Stimulated activated naive CD8-positive, alpha-beta T cell treated with anti-CD3 and anti-CD28 coated beads, Interleukin-15, amount 100 ng/mL, for 72 hours (primary cell): ENCODE measurements at regions not wholly inside any gene's neighbourhood (a gene's known extent, or its start where the extent isn't known, plus 50 kb on each side); places are given as distances from the start of the nearest gene placed in this dataset.
"Not testable (repeated sequence)": the region's sequence is repeated elsewhere in the genome, so short reads cannot be mapped to it uniquely, and the experiment has no call there.

Experiments used
- ATAC-seq: fragments of 150-1000 bp; cut with Tn5 transposase; 2 replicates; pipeline ENCODE4 v1.10.0; 2021; ENCODE audit warnings: mild to moderate bottlenecking, moderate library complexity
- DNase-seq, 2 donors: peaks; one replicate each; pipeline ENCODE4 v3.0.0; 2021 to 2022
- H3K27ac Mint-ChIP-seq, 2 donors: one replicate each; pipeline ENCODE4 v1.8.0; 2022; ENCODE audit warnings: mild to moderate bottlenecking in 2 of 2, mixed read lengths in 2 of 2, moderate library complexity in 2 of 2
- H3K27me3 Mint-ChIP-seq: one replicate; pipeline ENCODE4 v1.8.0; 2022; ENCODE audit warnings: mixed read lengths
- H3K4me1 Mint-ChIP-seq: one replicate; pipeline ENCODE4 v1.8.0; 2022; ENCODE audit warnings: mild to moderate bottlenecking, mixed read lengths
- H3K4me3 Mint-ChIP-seq, 2 donors: one replicate each; pipeline ENCODE4 v1.8.0; 2022; ENCODE audit warnings: mild to moderate bottlenecking in 2 of 2, mixed read lengths in 2 of 2, moderate library complexity in 1 of 2
- H3K9me3 Mint-ChIP-seq, 2 donors: one replicate each; pipeline ENCODE4 v1.8.0; 2022; ENCODE audit warnings: mixed read lengths in 2 of 2

DNA sequence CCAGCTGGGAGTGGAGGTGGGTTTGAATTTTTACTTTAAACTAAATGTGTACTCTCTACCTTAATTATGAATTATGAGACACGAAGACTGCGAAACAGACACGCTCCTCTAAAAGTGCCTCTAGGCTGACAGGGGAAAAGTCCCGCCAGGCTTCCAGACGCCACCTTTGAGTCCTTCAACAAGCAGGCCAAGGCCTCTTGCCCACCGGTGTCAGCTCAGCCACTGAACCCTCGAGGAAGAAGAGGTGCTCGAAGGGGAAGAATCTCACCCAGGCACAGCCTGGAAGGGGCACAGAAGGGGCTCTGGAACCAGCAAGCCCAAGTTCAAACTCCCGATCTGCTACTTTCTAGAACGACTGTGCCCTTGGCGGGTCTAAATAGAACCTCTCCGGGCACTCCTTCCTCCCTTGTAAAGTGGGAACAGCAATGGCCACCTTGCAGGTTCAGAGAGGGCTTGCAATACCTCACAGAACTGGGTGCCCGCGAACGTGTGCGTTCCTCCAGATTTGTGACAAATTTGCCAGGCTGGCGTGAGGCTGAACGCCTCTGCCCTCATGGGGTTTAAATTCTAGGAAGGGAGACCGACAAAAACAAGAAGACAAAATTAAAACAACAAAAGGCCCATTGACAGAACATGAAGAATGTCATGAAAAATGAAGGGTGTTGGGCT lies 158.5 kb upstream of the GRK3 start:
- no peak for ATAC-seq
- Mint-ChIP-seq H3K4me1 (peaks cover 50% of the 10 kb centered on the region), H3K27me3 (peaks cover 7% of the 10 kb centered on the region), H3K9me3 (no peaks in the 10 kb centered on the region), H3K27ac (peak overlapping the region in 1 of 2 donors; percentile 67), H3K4me3 (peak overlapping the region; percentile 55 to 78)
- DNase-seq: no peak

GRCh38 chr22:25406510-25407210 lies 157.8 kb upstream of the GRK3 start:
- Mint-ChIP-seq H3K27me3 (peaks cover 14% of the 10 kb centered on the region), H3K9me3 (no peaks in the 10 kb centered on the region), H3K4me3 (peak overlapping the region; percentile 55 to 78), H3K27ac (no peak overlapping the region), H3K4me1 (peaks cover 47% of the 10 kb centered on the region)
- DNase-seq (no peak), ATAC-seq (no peak)

- Mint-ChIP-seq H3K4me1 (peaks cover 41% of the 10 kb centered on the region), H3K4me3 (peak overlapping the region in 1 of 2 donors; percentile 57), H3K9me3 (no peaks in the 10 kb centered on the region), H3K27me3 (peaks cover 15% of the 10 kb centered on the region), H3K27ac (no peak overlapping the region)
- no peak for ATAC-seq
- no peak for DNase-seq
Observed at GRCh38 chr22:25407226-25407858, 157.1 kb upstream of the GRK3 start.

GRCh38 chr22:25407859-25408229 lies 156.6 kb upstream of the GRK3 start:
- H3K27me3 Mint-ChIP-seq: peaks cover 15% of the 10 kb centered on the region
- H3K27ac Mint-ChIP-seq: peak overlapping the region in 1 of 2 donors; percentile 28

GRCh38 chr22:25409240-25409639 lies 155.2 kb upstream of the GRK3 start:
- Mint-ChIP-seq H3K27me3 (peaks cover 15% of the 10 kb centered on the region), H3K9me3 (no peaks in the 10 kb centered on the region), H3K27ac (no peak overlapping the region), H3K4me1 (peaks cover 22% of the 10 kb centered on the region), H3K4me3 (no peak overlapping the region)
- no peak for ATAC-seq
- DNase-seq: no peak

More at GRCh38 chr22:25407859-25408229, 156.6 kb upstream of the GRK3 start:
- DNase-seq: no peak
- Mint-ChIP-seq H3K4me3 (no peak overlapping the region), H3K4me1 (peaks cover 36% of the 10 kb centered on the region), H3K9me3 (no peaks in the 10 kb centered on the region)
- ATAC-seq: no peak

DNA sequence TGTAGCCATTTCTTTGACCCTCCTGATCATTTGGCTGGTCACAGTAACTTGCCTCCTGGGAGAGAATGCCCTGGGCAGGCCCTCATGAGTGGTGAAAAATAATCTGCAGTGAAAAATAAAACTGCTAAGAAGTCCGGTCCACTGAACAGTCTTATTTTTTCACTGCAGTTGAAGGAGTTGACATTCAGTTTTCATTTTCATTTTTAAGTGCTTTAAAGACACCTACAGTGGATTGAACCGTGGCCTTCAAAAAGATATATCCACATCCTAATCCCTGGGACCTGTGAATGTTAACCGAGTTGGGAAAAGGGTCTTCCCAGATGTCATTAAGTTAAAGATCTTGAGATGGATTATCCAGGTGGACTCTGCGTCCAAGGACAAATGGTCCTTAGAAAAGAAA lies 153.6 kb upstream of the GRK3 start:
- DNase-seq (no peak), ATAC-seq (no peak)
- Mint-ChIP-seq H3K4me1 (peaks cover 19% of the 10 kb centered on the region), H3K4me3 (peak overlapping the region; percentile 21 to 68), H3K27ac (peak overlapping the region; percentile 87 to 92), H3K27me3 (peaks cover 24% of the 10 kb centered on the region), H3K9me3 (no peaks in the 10 kb centered on the region)

GRCh38 chr22:25413620-25414019 lies 150.9 kb upstream of the GRK3 start:
- DNase-seq (no peak), ATAC-seq (no peak)
- Mint-ChIP-seq H3K4me1 (peaks cover 9% of the 10 kb centered on the region), H3K9me3 (no peaks in the 10 kb centered on the region), H3K27ac (no peak overlapping the region), H3K27me3 (peaks cover 40% of the 10 kb centered on the region), H3K4me3 (no peak overlapping the region)

- Mint-ChIP-seq H3K4me1 (peaks cover 25% of the 10 kb centered on the region), H3K27me3 (peaks cover 61% of the 10 kb centered on the region)
- H3K9me3 Mint-ChIP-seq, H3K27ac Mint-ChIP-seq, H3K4me3 Mint-ChIP-seq, ATAC-seq, DNase-seq: not testable (repeated sequence)
Observed at GRCh38 chr22:25415731-25416130, 148.7 kb upstream of the GRK3 start.

GRCh38 chr22:25417826-25418225 lies 146.6 kb upstream of the GRK3 start:
- H3K4me1 Mint-ChIP-seq: peaks cover 26% of the 10 kb centered on the region
- DNase-seq, H3K4me3 Mint-ChIP-seq, H3K27ac Mint-ChIP-seq, ATAC-seq, H3K9me3 Mint-ChIP-seq: not testable (repeated sequence)
- peaks cover 74% of the 10 kb centered on the region for H3K27me3 Mint-ChIP-seq

GRCh38 chr22:25419247-25420113 lies 145.0 kb upstream of the GRK3 start:
- Mint-ChIP-seq H3K4me1 (peaks cover 26% of the 10 kb centered on the region), H3K9me3 (no peaks in the 10 kb centered on the region), H3K4me3 (peak overlapping the region; percentile 67 to 72), H3K27me3 (peaks cover 87% of the 10 kb centered on the region), H3K27ac (peak overlapping the region in 1 of 2 donors; percentile 27)
- ATAC-seq (peak; percentile 26), DNase-seq (no peak)

DNA sequence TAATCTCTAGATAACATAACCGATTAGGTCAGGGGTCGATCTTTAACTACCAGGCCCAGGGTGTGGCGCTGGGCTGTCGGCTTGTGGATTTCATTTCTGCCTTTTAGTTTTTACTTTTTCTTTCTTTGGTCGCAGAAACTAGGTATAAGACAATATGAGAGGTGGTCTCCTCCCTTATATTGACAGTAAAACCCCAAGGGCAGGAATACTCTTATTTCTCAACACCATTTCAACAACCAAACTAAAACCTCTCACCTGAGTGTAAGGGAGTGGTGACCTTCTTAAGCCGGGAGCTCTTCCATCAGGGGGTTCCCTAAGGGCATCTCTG lies 144.4 kb upstream of the GRK3 start:
- H3K9me3 Mint-ChIP-seq, H3K27ac Mint-ChIP-seq, DNase-seq, ATAC-seq: not testable (repeated sequence)
- Mint-ChIP-seq H3K27me3 (peaks cover 85% of the 10 kb centered on the region), H3K4me1 (peaks cover 26% of the 10 kb centered on the region), H3K4me3 (peak overlapping the region; percentile 67 to 72)

DNA sequence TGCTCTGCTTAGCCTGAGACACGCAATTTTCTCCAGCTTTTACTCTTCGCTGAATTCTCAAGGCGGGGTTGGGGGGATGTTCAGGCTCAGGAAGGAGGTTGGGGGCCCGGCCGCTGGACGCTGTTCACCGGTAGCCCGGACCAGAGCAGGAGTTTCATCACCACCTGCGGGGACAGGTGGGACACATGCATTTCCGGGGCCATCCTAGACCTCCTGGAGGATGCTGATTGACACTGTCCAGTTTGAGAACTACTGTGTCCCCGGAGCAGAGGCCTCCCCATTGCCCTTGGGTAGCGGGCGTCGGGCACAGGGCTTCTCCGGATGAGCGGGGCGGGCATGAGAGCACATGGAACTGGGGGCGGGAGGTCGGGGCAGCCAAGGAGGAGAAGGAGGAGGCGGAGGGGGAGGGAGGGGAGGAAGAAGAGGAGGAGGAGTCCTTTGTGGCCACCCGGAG lies 144.0 kb upstream of the GRK3 start:
- H3K27me3 Mint-ChIP-seq: peaks cover 81% of the 10 kb centered on the region
- ATAC-seq (peak; percentile 39), DNase-seq (no peak)
- H3K27ac Mint-ChIP-seq: no peak overlapping the region
- no peaks in the 10 kb centered on the region for H3K9me3 Mint-ChIP-seq
- H3K4me1 Mint-ChIP-seq: peaks cover 26% of the 10 kb centered on the region
- H3K4me3 Mint-ChIP-seq: peak overlapping the region; percentile 47 to 63

DNA sequence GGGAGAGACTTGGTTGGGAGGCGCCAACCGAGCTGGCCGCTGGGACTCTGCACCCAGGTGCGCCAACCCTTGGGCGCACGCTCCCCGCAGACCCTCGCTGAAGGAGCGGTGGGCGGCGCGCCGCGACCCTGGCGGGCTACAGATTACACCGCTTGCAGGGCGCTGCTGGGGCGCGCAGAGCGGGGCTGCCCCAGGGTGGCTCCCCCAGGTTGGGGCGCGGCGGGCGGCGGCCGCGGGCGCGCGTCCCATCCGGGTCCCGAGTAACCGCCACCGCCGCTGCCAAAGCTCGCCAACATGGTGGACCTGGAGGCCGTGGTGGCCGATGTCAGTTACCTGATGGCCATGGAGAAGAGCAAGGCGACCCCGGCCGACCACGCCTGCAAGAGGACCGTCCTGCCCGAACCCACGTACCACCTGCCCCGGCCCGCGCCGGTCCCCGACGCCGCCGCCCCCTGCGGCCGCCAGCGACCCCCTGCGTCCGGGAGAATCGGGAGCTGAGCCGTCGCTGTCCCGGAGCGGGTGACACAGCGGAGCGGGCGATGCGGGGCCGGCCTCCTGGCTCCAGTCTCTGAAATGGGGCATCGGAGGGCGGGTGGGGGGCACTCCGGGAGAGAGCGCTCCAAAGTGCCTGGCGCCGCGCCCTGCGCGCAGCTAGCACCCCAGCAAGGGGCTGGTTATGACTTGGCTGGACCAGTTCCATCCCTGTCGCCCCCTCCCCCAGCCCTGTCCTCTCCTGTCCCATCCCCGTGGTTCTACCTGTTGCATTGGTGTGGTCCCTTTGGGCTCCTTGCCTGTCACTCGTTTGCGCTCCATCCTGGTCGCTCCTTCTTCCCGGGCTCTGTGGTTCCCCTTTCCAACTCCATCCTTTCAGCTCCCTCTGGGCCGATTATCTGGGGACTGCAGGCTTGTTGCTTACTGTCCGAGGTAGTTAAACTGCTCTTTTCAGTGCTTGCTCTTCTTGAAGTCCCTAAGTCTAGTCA lies 143.3 kb upstream of the GRK3 start:
- Mint-ChIP-seq H3K4me3 (peak overlapping the region; percentile 74 to 88), H3K9me3 (no peaks in the 10 kb centered on the region), H3K27me3 (peaks cover 78% of the 10 kb centered on the region), H3K27ac (no peak overlapping the region), H3K4me1 (peaks cover 26% of the 10 kb centered on the region)
- DNase-seq (no peak), ATAC-seq (peak; percentile 66)

- not testable (repeated sequence) for DNase-seq, H3K4me3 Mint-ChIP-seq, H3K4me1 Mint-ChIP-seq, H3K27ac Mint-ChIP-seq, ATAC-seq, H3K9me3 Mint-ChIP-seq
- peaks cover 39% of the 10 kb centered on the region for H3K27me3 Mint-ChIP-seq
Observed at GRCh38 chr22:25426530-25427308, 137.8 kb upstream of the GRK3 start.
